Inferior parietal cortex (tissue), 1 donor: ENCODE measurements at regions not wholly inside any gene's neighbourhood (a gene's known extent, or its start where the extent isn't known, plus 50 kb on each side); places are given as distances from the start of the nearest gene placed in this dataset.
"Not testable (repeated sequence)": the region's sequence is repeated elsewhere in the genome, so short reads cannot be mapped to it uniquely, and the experiment has no call there.

ENCODE experiments used
- DNase-seq: peaks from one replicate; pipeline ENCODE4 v3.0.0-alpha.2; 2016; ENCODE audit errors: extremely low spot score

GRCh38 chr12:19771858-19772257 lies 332.6 kb downstream of the AEBP2 start:
- DNase-seq, result no peak

- no peak for DNase-seq
Observed at GRCh38 chr12:19772776-19773175, 333.5 kb downstream of the AEBP2 start.

DNA sequence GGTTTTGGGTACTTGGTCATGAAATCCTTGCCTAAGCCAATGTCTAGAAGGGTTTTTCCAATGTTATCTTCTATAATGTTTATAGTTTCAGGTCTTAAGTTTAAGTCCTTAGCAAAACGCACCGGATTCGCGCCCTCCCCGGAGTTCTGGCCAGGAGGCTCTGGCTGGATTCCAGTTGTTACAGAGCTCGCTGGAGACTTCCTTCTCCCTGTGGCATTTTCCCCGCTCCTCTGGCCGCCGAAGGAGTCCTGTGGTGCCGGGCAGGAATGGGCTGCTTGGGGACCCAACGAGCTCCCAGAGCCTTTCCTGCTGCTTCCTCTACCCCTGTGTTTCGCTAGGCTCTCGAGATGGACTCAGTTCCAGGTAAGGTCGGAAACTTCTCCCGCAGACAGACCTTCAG lies 335.9 kb downstream of the AEBP2 start:
- no peak for DNase-seq

DNA sequence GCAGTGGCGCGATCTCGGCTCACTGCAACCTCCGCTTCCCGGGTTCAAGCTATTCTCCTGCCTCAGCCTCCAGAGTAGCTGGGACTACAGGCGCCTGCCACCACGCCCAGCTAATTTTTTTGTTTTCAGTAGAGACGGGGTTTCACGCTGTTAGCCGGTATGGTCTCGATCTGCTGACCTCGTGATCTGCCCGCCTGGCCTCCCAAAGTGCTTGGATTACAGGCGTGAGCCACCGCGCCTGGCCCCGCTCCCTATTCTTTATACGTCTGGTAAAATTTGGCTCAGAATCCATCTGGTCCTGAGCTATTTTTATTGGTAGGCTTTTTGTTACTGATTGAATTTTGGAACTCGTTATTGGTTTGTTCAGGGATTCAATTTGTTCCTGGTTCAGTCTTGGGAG lies 336.7 kb downstream of the AEBP2 start:
- not testable (repeated sequence) for DNase-seq

GRCh38 chr12:19778172-19778571 lies 338.9 kb downstream of the AEBP2 start:
- no peak for DNase-seq

GRCh38 chr12:19778797-19779196 lies 339.5 kb downstream of the AEBP2 start:
- no peak for DNase-seq

DNA sequence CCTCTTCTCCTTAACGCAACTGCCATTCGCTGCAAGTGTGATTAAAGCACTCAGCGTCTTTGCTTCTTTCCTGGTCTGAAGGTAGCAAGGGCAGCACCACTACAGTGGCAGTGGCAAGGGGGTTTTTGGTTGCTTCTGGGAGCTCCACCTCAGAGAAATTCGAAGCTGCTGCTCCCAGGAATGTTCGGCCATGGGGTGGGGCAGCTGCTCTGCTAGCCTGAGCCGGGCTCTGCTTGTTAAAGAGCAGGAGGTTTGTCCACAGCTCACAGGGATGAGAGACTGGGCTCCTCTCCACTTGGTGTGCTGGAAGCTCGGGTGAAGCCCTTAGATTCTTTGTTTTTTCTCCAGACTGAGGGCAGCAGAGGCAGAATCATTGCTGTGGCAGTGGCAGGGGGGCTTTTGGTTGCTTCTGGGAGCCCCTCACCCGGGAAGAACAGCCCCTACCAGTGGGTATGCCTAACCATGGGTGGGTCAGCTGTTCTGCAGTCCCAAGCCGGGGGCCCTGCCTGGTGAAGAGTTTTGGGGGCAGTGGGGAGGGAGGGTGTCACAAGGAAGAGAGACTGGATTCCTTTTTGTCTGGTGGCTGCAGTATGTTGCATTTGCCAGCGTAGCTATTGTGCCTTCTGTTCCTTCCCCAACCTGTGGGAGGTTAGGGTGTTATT lies 340.2 kb downstream of the AEBP2 start:
- no peak for DNase-seq

DNA sequence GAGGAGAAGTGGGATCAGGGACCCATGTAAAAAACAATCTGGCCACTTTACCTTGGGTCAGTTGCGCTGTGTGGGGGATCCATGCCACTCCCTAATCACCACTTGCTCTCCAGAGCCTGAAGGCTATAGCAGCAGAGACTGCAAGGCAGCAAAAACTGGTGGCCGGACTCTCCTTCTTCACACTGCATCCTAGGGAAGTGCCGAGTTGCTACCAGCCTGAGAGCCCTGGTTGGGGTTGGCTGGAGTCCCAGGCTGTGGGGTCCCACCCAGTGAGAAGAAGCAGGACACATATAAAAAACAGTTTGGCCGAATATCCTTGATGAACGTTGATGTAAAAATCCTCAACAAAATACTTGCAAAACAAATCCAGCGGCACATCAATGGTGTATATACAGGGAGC lies 341.2 kb downstream of the AEBP2 start:
- no peak for DNase-seq

DNA sequence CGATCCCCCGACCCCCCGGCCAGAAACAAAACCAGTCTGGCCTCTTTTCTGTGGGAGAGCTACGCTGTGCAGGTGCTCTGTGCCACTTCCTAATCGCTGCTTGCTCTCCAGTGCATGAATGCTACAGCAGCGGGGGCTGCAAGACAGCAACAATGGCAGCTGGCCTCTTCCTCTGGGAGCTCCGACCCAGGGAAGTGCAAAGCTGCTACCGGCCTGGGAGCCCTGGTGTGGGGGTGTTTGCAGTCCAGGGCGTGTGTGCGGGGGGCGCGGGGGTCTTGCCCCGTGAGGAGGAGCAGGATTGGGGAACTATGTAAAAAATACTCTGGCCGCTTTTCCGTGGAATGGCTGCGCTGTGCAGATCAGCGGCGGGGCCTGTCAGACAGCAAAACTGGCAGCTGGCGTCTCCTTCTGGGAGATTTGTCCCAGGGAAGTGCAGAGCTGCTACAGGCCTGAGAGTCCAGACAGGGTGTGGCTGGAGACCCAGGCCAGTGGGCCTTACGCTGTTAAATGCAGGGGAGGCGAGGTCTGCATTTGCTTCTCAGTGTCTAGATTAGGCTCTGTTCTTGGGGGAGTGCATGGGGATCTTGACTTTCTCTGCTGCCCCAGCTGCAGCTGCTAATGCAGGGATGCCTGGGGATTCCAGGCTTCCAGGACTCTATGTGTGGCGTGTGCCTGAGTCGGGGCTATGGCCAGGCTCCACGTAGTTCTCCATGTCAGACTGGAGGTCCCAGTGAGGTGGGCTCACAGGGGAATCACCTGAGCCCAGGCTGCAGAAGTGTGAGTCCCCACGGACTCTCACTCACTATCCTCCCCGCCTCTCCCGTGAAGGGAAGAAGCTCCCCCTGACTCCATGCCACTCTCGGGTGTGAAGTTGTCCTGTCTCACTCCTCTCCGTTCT lies 344.5 kb downstream of the AEBP2 start:
- DNase-seq, result no peak

- no peak for DNase-seq
Observed at GRCh38 chr12:19792028-19792427, 352.7 kb downstream of the AEBP2 start.

DNA sequence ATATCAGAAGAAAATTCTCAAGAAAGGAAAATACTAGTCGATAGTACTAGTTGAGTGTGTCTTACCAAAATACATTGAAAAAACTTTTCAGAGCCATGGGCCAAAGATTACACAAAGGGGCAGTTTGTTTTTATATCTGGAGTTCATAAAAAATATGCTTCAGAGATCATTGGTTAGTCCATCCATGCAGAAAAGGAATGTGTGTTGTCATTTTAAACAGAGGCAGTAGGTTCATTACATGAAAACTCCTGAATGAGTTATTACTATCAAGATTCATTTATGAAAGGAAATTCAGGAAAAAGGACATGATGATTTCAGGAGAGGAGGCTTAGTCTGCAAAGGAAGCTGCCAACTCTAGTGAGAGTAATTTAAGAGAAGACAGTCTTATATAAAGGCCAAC lies 354.8 kb downstream of the AEBP2 start:
- no peak for DNase-seq

GRCh38 chr12:19799216-19799615 lies 359.9 kb downstream of the AEBP2 start:
- no peak for DNase-seq

- no peak for DNase-seq
Observed at GRCh38 chr12:19799895-19800602, 360.8 kb downstream of the AEBP2 start.

DNA sequence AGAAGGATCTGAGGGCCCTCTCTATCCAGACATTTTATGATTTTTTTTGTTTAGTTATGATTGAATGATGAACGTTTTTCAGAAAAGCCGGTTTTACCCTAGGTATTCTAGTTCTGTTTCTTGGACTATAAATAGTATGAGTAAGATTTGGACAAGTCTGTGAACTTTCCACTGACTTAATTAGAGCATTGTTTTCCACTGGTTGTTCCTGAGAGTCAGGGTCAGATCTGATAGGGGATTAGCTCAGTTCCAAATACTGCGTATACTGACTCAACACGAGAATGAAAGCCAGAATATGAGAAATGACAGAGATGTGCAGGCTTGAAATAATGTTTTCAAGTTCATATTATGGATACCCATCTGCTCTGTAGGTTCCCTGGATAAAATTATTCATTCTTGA lies 361.6 kb downstream of the AEBP2 start:
- DNase-seq, result no peak

DNA sequence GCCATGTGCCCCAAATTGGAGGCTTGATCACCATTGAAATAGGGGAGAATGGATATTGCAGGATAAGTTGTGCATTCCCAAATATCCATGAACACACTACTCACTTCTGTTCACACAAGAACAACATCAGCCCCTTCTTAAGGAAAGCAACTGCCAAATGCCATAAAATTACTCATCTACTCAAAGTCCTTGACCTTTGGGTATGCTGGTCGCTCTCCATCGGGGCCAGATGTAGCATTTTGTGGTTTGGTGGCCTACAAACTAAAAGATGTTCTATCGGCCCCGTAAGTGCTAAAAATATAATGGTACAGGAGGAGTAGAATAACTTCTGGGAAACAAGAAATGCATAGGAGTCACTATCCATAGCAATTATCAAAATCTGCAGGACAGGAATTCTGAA lies 362.6 kb downstream of the AEBP2 start:
- no peak for DNase-seq

GRCh38 chr12:19802915-19803314 lies 363.6 kb downstream of the AEBP2 start:
- DNase-seq, result no peak

- DNase-seq, result no peak
Observed at GRCh38 chr12:19804737-19805136, 365.4 kb downstream of the AEBP2 start.

GRCh38 chr12:19808371-19808770 lies 369.1 kb downstream of the AEBP2 start:
- no peak for DNase-seq

DNA sequence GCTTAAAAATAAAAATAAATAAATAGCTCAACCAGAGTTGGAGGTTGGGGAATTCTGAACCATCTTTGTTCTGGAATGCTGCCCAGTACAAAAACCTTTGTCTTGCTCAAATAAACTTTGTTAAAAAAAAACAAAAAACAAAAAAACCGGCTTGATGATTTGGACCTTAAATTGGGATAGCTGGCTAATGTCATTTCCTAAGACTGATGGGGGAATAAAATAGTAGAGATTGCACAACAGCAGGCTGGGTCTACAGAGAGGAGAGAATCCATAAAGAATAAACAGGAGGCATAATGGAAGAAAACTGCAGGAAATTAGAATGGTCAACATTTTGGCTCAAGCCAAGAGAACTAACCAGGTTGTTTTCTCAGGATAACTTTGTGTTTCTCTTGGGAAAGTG lies 370.9 kb downstream of the AEBP2 start:
- DNase-seq, result no peak

GRCh38 chr12:19811922-19812321 lies 372.6 kb downstream of the AEBP2 start:
- no peak for DNase-seq

DNA sequence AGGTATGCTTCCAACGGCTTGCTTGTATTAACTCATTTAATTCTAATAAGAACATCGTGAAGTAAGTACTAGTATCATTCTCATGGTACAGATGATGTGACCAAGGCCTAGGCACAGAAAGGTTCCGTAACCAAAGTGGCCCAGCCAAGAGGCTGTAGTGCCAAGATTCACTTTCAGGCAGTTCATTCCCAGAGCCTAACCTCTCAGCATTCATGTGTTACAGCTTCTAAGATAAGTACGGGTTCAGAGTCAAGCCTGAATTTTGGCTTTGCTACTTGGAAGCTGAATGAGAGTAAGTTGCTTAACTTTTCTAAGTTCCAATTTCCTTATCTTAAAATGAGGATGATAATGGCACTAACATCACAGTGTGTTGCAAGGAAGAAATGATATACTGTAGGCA lies 379.9 kb downstream of the AEBP2 start:
- DNase-seq, result no peak

- no peak for DNase-seq
Observed at GRCh38 chr12:19822476-19822875, 383.2 kb downstream of the AEBP2 start.

GRCh38 chr12:19823326-19823725 lies 384.0 kb downstream of the AEBP2 start:
- DNase-seq, result not testable (repeated sequence)
